SKM-1 (cell line): ENCODE measurements at regions not wholly inside any gene's neighbourhood (a gene's known extent, or its start where the extent isn't known, plus 50 kb on each side); places are given as distances from the start of the nearest gene placed in this dataset.

Experiments
- DNase-seq: peaks from one replicate; lab custom pipeline; 2025; ENCODE audit not compliant: unreplicated experiment; lab: John Stamatoyannopoulos, UW

DNA sequence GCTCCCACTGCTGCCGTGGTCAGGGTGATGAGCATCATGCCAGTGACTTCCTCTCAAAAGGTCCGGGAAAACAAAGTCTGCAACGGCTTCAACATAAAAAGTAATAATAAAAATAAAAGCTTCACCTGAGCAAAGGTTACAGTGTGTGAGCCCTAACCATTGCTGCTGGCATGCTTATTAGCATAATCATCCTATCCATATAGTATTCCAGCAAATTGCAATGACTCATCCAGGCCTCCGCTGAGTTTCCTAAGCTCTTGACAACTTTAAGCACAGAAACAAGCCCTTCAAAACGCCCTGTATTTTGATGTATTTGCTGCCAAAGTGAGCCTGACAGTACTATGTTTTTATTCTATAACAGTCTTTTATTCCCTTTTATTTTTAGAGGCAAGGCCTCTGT is 100.5 kb downstream of the AASDH start:
- DNase-seq, result no peak

GRCh38 chr4:56283375-56283774 is 103.9 kb downstream of the AASDH start:
- no peak for DNase-seq

GRCh38 chr4:56282004-56282403 is 105.3 kb downstream of the AASDH start:
- DNase-seq, result no peak

DNA sequence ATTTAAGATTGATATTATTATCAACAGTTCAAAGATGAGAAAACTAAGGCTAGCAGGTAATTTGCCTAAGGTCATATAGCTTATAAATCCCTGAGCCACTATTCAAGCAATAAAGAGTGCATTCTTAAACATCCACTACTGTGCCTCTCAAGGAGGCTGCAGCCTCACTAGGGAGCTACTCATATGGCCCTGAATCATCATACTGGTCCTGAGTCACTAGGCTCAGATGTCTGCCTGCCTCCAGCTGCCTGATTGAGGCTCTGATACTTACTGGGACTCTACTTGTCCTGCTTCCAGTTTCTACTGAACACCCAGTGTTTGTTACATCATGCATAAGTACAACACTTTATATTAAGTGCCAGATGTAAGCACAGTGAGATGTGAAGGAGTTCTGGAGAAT is 110.7 kb downstream of the AASDH start:
- DNase-seq, result no peak

- no peak for DNase-seq
These were observed 113.9 kb downstream of the AASDH start for GRCh38 chr4:56273391-56273790.

GRCh38 chr4:56272927-56273326 is 114.4 kb downstream of the AASDH start:
- DNase-seq, result no peak

- DNase-seq, result no peak
These were observed 115.3 kb downstream of the AASDH start for GRCh38 chr4:56272003-56272402.

GRCh38 chr4:56271131-56271530 is 116.2 kb downstream of the AASDH start:
- no peak for DNase-seq

DNA sequence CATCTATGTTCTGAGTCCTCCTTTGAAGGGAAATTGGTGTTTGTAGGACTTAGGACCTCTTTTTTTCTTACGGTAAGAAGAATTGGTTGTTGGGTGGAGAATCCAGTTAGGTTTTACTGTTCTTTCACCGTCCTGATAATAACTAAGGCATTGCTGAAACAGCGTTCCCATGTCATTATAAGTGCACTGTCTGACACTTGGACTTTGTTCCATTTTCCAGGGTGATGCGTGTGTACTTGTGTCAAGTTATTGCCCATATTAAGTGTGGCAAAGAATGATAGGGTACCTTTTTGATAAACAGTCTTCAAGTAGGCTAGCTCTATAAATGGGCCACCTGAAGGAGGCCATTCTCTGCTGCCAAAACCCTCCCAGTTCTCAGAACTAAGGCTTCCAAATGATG is 119.7 kb downstream of the AASDH start:
- DNase-seq, result no peak

DNA sequence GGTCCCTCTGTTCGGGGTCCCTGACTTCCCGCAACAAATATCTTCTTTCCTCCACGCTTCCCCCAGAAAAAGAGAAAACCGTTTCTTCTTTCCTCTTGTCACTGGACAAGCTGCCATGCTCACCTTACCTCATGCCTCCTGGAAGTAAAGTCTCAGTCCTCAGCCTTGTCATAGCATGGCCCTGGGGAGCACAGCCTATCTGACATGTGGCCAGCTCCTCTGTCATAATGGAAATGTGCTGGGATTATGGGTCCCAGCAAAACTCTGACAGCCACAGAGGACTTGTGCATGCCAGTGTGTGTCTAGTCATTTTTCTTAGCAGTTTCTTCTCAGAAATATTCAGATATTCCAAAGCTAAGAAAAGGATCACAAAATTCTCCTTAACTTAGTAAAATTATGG is 122.4 kb downstream of the AASDH start:
- DNase-seq, result no peak

DNA sequence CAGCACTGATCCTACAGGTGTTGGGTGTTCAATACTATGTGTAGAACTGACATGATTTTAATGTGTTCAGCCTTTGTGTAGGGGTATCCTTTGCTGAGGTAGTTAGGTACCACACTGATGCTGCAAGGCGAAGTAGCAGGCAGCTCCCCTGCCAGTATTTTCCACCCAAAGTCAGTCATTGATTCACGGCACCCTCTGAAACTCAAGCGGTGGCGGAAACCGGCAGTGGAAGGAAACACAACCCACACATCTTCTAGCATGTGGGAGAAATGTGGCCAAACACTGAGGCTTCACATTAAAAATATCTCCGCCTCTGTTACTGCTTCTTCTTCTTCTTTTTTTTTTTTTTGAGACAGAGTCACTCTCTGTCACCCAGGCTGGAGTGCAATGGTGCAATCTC is 126.3 kb downstream of the AASDH start:
- DNase-seq, result no peak

GRCh38 chr4:56260320-56260719 is 127.0 kb downstream of the AASDH start:
- DNase-seq, result no peak

GRCh38 chr4:56259655-56260054 is 127.6 kb downstream of the AASDH start:
- no peak for DNase-seq

- DNase-seq, result no peak
These were observed 131.5 kb downstream of the AASDH start for GRCh38 chr4:56255820-56256219.

DNA sequence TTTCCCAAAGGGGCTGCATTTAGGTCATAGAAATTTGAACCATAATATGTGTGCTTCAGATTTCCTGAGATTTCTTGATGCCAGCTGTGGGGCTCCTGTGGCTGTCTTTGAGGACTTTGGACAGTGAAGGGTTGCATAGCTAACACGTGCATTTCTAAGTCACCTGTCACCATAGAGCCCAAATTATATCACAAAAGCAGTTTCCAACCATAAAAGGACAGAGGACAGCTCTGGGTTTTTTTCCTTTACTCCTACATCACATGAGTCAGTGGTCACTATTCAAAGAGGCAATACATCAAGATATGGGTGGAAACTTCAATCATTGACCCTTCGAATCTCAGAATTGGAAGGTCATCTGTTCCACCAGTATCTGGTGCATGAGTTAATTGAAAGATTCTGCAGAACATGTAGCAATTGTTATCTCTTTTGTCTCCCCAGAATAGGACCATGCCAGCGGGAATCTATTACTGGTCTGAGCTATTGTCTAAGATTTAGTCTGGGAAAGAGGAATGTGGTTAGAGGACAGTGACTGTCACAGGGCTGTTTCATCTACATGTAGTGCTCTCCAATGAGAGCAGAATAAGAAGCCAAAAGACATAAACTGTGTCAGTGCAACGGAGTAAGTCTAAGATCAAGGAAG is 133.5 kb downstream of the AASDH start:
- DNase-seq, result no peak

GRCh38 chr4:56252561-56253152 is 134.6 kb downstream of the AASDH start:
- no peak for DNase-seq

- no peak for DNase-seq
These were observed 135.7 kb downstream of the AASDH start for GRCh38 chr4:56251556-56251955.

GRCh38 chr4:56250776-56251175 is 136.5 kb downstream of the AASDH start:
- no peak for DNase-seq

DNA sequence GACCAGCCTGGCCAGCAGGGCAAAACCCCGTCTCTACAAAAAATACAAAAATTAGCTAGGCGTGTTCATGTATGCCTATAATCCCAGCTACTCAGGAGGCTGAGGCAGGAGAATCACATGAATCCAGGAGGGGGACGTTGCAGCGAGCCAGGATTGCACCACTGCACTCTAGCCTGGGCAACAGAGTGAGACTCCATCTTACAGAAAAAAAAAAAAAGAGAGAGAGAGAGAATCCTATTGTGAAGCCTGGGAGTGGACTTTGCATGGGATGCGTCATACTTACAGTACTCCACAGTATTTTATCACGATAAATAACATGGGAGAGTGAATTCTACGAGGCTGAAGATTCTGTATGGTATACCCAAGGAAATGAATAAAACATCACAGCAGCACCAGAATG is 139.6 kb downstream of the AASDH start:
- no peak for DNase-seq

DNA sequence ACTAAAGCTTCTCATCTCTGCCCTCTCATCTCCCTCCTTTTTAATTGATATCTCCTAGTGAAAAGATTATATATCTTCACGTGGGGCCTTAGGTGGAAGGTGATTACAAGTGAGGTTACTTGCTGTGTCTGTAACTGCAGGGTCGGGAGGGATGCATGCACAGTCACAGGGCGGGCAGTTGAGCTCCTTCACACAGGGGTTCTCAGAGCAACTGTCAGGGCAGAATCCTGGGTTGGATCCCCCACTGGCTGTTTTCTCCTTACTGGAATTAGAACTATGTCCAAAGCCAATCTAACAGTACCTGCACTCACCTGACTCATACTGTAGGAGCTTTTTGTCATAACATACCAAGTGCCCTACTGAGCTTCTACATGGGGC is 141.1 kb downstream of the AASDH start:
- DNase-seq, result no peak

DNA sequence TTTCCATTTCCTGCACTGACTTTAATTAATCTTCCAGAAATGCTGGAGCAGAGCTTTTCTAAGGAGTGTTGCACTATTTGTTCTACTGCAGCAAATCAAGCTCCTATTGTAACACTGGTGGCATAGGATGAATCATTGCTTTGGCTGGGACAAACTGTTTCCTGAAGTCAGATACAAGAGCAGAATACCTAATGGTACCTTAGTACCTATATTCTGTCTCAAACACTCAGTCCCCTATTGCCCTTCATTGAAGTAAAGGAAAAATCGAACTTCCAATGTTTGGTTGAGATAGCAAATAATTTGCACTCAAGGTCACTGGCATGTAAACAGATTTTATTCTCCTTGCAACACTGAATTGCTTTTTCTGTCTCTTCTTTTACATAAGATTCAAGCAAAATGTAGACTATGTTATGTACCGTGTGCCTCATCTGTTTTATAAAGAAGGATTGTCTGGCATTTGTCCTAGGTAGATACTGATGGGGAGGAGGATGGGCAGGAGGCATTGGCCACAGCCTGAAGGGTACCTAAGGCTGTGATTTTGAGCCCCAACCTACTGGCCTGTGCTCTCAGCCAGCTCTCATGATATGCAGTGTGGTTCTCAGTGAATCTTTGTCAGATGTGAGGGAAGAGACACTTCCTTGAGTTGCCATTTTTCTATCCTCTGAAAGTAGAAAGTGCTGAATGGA is 141.6 kb downstream of the AASDH start:
- DNase-seq, result no peak

DNA sequence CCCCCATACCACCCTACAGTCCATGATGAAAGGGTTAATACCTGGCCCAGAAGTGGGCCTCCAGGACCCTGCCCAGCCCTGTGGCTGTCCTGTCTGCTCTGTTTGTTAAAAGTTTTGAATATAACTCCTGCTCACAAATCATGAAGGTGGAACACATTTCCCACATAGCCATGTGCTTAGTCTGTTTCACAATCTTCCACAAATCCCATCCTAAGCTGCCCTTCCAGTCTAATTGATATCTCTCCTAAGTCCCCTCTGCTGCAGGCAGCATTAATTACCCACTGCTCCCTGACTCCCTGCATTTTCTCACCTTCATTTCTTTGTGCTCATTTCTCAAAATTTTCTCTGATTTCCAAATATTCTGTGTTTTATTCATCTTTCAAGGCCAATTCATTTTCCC is 142.6 kb downstream of the AASDH start:
- no peak for DNase-seq

DNA sequence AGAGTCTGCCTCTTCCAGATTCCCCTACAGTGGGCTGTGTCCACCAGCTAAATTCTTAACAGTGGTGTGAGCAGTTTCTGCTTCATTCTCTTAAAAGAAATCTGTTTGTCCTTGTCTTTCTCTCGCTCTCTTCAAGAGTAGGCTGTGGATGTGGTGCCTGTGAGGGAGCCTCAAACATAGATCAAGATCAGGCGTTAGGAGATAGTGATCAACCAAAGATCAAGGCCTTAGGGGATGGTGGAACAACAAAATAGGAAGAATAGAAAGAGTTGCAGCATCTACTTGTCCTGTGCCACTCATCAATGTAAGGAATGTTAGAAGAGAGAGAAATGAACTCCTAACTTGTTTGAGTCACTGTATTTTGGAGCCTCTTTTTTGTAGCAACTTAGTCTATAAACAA is 144.2 kb downstream of the AASDH start:
- no peak for DNase-seq
